GM19452 (cell line): ENCODE measurements at regions not wholly inside any gene's neighbourhood (a gene's known extent, or its start where the extent isn't known, plus 50 kb on each side); places are given as distances from the start of the nearest gene placed in this dataset.
"Not testable (repeated sequence)": the region's sequence is repeated elsewhere in the genome, so short reads cannot be mapped to it uniquely, and the experiment has no call there.

Experiments
- ATAC-seq: cut with Tn5 transposase; IDR thresholded peaks from one replicate; pipeline ENCODE4 v1.9.1; 2021; ENCODE audit not compliant: unreplicated experiment

DNA sequence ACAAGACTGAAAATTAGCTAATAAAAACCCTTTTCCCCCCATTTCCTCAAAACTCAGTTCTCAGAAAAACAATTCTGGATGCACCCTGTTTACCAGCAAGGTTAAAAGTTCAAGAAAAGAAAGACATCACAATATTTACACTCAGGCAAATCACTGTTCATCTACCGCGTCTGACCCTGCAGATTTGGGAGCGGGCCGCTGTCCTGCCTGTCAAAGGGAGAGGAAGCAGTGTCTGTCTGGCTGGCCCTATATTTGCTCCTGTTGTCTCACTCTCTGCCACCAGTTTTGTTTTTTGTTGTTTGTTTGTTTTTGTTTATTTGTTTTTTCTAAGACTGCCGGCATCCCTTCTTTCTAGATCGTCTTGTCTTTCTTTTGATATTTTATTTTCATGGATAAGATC lies 299.4 kb downstream of the BCL2L11 start:
- ATAC-seq, result not testable (repeated sequence)

DNA sequence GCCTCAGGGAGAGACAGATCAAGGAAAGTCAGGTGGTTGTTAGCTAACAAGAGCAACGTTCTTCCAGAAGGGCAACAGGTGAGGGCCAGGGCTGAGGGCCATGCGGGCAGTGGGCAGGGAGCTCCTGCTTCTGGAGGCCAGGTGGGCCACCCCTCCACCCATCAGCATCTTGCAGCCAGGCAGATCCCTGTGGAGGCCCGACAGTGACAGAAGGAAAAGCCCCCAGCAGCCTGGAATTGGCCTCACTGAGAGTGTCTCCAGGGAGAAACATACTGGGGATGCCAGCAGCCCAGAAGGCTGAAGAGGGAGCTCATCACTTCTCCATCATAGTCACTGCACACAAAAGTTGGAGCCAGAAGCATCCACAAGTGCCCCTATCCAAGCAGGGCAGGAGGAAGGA lies 300.1 kb downstream of the BCL2L11 start:
- not testable (repeated sequence) for ATAC-seq

DNA sequence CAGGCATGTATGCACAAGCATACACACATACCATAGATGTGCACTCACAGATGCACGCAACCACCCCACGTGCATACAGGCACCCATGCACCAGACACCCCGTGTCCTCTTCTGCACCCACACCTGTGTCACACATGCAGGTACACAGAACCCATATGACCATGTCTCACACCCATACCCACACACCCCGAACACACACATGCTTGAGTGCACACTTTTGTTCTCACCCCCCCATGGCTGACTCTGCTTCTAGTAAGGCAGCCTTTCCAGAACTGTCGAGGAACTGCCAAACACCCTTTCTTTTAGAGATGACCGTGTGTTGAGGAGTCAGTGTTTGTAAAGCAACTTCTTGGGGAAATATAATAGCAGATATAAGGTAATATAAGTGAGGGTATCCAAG lies 301.2 kb downstream of the BCL2L11 start:
- not testable (repeated sequence) for ATAC-seq

DNA sequence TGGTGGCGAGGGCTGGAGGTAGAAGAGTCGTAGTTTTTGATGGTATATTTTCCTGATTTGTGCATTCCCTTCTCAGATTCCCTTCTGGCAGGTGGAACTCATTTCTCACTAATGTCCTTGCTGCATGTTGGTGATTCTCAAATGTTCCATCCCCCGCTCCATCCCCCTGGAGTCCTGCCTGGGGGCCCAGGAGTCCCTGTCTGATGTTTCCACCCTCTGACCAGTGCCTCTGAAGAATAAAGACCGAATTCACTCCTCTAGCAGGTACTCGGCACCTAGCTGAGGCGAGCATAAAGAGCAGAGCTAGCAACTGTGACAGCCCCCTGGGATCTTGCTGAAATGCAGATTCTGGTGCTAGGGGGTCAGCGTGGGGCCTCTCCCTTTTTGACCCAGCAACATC lies 301.8 kb downstream of the BCL2L11 start:
- ATAC-seq, result not testable (repeated sequence)

DNA sequence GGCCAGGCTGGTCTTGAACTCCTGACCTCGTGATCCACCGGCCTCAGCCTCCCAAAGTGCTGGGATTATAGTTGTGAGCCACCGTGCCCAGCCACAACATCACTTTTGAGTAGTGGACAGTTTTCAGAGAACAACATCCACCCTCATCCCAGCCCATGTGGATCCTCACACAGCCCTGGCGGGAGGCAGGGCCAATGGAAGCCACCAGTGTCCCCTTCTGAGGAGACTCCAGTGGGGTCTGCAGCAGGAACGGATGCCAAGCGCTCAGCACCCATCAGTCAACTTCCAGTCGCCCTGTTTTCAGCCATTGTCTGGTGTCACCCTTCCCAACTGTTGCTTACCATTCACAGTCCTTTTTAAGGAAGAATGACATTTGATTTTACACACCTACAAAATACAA lies 302.5 kb downstream of the BCL2L11 start:
- ATAC-seq, result not testable (repeated sequence)

DNA sequence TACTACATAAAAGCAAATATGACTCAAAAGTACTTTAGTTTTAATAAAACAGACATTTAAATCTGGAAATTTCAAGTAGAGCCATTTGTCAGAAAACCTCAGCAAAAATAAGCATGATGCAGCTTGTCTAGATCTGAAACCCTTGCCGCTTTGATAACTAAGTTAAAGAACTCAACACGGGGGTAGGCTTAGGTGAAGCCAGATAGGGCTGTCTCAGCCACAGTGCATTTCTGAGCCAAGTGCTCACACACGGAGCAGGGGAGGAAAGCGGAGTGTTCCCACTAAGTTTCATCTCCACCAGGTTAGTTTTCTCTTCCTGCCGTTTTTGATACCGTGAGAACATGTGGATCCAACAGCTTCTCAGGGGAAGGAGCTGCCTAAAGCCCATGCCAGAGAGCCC lies 303.5 kb downstream of the BCL2L11 start:
- ATAC-seq, result not testable (repeated sequence)

DNA sequence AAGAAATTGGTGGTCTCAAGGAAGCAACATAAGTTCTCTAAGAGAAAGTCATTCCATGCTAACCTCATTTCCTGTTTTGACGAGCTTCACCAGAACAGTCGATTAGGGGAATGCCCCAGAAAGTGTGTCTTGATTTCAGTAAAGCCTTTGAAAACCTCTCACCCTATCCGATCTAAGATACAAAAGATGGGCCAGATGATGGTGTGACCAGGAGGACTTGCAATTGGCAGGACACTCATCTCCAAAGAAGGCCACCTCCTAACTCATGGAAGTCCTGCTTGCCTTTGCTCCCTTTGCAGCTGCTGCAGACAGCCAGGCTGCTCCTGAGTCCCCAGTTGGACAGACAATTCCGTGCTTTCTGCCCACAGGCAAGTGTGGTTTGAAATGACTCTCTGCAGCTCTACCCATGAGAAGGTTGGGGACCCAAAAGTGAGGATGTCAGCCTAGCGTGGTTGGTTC lies 304.2 kb downstream of the BCL2L11 start:
- ATAC-seq, result peak; percentile 56

DNA sequence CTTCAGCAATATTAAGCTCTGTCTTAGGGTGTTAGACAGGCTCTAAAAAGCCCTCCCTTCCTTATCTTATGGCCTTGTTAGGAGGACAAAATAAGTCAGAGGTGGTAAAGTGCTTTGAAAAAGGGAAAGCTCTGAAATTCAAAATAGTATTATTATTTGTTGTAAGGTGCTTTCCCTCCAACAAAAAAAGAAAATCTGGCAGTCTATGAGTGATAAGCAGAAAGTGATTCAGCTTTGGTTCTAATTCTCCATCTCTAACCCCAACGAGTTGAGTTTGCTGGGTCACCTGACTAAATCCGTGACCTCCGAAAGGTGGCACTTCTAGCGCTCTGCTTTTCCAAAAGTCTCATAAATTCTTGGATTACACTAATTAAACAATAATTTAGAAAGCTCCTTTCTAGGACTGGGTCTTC lies 305.1 kb downstream of the BCL2L11 start:
- not testable (repeated sequence) for ATAC-seq

DNA sequence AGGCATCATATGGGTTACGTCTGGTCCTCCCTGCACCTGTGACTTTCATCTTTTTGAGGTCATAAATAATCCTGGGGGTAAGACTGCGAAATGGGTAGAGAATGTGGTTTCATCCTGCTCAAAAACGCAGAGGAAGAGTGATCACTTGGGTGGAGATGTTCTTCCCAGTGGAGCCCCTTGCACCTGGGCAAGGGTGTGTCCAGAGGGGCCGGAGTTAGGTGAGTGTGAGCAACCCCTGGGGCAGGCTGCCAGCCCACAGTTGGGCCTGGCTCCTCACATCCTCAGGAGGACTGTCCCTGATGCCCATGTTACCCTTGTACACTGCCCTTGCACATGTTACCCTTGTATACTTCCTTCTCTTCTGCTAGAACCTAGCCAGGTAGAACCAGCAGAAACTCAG lies 306.6 kb downstream of the BCL2L11 start:
- not testable (repeated sequence) for ATAC-seq

DNA sequence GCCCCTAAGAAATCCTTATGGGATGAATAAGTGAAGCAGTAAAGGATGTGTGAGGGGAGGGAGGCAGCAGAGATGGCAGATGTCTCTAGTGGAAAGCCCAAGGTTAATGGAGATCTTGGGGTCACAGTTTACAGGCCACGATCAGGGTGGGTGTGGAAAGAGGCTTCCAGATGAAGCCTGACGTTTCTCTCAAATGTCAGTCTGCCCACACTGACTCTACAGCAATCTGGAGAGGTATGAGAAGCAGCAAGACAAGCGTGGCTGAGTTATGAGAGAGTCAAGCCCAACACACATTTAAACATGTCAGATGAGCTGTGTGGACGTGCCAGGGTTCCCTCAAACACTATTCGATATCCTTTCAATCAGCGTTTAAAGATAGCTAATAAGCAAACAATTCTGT lies 308.2 kb downstream of the BCL2L11 start:
- not testable (repeated sequence) for ATAC-seq

DNA sequence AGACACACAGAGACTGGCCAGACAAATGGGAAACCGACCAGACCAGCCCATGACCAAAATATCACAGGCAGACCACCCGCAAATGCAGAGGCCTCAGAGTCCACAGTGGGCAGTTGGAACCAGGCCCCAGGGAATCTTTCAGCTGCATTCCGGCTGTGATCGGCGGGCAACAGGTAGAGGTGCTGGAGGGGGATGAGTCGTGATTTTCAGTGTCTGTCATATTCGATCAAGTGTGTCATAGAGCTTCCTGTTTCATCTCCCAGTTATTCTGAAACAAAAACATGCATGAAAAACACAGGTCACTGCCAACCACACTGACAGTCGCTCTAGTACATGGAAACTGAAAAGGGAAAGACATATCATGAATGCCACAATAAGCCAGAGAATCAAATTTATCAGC lies 308.6 kb downstream of the BCL2L11 start:
- not testable (repeated sequence) for ATAC-seq

DNA sequence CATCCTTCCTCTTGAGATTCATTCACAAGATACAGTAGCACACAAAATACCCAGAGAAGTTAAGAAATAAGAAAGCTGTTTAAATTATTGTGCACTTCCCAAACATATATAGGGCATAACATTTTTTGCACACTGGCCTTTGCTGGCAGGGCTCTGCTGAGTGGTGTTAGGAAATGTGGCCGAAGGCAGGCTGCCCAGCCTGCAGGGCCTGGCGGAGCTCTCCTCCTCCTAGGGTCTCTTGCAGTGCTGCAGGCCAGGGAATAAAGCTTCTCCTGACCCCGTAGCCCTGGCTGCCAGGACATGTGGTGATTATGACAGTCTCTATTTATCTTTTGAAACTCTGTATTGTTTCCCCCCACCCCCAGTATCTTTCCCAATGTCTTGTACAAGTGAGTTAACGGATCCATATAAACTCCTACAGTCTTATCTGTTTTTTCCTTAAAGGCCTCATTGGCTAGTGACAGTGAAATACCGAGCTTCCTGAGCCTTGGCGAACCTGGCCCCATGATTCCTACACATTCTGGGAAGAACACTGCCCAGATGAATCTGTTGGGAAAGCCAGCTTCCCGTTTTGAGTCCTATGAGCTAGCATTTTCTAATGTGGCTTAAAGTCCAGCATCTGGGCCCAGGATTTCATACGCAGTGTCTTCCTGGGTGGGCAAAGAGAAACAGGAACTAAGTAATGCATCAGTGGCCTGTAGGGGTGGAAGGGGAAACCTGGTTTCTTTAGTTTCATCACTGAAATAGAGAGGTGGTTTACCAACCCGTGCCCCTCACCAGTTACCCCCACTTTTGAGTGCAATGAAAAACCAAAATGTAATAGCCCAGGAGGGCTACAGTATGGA lies 310.3 kb downstream of the BCL2L11 start:
- ATAC-seq, result not testable (repeated sequence)

DNA sequence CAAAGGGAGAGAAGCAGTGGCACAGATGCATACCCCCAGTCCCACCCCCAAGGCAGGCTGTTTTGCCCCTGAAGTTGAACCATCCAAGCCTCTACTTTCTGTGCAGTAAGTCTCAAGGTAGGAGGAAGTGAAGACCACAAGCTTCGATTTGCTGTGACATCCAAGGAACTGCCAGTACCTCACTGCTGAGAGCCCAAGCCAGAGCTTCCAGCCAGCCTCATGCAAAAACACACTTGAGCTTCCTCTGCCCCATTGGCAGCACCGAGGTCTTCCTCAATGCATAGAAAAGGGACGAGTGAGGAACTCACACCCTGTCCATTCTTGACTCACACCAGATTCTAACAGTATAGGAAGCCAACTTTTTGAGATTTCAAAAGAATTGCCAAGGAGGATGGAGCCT lies 311.7 kb downstream of the BCL2L11 start:
- ATAC-seq, result not testable (repeated sequence)

DNA sequence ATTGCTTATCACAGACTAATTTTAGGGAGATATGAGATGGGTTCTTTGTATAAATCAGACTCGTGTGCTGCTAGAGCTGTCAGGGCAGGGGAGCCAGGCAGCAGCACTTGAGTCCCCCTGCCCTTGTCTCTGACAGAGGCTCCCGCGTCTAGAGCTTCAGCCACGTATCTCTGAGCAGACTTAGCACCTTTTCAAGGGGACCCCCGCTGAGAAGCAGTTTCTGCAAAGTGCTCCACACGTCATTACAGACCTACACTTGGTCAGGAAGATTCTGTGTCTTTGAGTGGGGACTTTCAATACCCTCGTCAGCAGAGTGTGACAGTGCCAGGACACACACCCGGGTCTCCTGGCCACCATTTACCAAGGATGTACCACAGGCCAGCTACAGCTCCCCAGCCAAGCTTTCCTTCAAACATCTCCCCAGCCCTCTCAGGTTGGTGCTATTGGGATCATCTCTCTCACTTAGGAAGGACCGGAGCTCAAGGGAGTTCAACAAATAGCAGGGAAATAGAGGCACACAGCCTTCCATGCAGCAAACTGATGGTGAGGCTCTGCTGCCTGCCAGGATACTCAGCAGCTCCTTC lies 312.3 kb downstream of the BCL2L11 start:
- ATAC-seq, result not testable (repeated sequence)

DNA sequence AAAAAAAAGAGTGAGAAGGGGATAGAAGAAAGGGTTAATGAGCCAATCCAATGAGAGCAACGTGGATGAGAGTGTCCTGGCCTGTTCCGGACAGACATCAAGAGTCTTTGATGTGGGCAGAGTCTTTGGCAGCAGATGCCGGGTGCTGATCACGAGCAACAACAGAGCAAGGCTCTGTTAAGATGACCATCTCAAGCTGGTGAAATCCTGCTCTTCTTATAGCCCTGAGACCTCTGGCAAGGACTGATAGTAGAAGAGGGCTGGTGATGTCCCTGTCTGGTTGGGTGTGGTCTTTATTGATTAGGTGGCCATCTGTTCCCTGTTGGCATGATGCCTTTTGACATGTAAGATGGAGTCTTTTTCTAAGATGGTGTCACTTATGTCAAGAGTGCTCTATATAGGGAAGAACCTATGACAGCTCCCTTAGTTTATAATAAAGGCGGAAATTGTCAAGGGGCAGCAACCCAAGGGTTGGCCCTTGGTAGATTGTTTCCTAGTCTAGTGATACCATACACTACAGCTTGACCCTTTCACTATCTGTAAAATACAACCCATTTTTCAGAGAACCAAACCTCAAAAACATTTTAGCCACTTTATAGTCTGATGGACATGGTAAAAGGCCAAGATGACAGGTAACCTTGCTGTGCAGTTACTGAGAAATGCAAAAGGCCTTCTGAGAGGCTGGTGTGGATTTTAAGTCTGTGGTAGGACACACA lies 313.3 kb downstream of the BCL2L11 start:
- not testable (repeated sequence) for ATAC-seq

DNA sequence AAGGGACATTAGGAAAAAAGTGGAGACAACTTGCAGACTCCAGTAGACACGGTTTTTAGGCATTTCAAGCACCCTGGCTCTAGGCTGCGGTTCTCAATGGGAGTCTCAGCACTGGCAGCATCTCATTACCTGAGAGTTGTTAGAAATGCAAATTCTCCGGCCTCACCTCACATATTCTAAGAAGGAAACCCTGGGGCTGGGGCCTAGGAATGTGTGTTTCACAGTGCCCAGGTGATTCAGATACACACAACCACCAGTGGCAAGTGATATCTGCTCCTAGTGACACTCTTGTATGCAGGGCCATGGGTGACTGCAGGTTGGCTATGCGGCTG lies 313.9 kb downstream of the BCL2L11 start:
- ATAC-seq, result not testable (repeated sequence)

DNA sequence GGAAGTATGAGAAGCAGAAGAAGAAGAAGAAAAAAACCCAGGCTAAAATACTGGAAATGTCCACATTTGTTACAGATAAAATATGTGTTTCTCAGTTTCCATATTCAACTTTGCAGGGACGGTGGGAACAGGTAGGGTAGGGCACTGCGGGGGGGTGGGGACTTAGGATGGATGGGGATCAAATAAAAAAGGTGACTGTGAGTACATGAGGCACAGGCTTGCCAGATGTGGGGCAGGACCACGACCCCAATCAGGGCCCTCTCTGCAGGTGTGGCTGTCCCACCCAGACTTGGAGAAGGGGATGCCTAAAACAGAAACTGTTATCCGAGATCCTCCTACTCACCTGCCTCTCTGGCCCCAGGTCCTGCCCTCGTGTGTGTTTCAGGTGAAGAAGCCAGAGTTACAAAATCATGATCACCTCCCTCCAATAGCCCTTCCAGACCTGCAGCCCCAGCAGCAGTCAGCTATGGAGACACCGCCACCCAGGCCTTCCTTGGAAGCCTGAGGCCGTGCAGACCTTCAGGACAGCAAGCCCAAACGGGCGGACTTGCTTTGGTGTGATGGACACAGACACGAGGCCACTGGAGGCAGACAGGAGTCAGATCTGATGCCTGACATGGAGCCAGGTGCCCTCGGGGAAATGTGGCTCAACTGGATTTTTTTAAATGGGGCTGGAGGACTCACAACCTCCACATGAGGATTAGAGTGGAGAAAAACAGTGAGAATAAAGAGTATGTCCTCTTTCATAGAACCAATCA lies 315.0 kb downstream of the BCL2L11 start:
- not testable (repeated sequence) for ATAC-seq

DNA sequence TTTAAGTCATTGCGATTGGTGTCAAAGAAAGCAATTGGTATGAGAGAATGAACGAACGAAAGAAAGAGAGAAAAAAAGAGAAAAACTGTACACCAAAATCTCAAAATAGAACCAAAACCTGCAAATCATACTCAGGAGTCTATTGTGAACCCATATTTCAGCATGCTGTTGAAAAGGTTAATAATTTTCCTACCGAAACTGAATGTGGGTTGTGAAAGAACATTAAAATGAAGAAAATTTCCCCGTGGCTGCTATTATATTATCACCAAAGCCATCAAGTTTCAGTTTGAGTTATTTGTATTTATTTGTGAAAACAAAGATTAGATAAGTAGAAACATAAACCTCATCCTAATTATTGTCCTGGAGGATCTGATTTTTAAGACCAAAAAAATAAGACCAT lies 315.7 kb downstream of the BCL2L11 start:
- peak; percentile 44 for ATAC-seq

DNA sequence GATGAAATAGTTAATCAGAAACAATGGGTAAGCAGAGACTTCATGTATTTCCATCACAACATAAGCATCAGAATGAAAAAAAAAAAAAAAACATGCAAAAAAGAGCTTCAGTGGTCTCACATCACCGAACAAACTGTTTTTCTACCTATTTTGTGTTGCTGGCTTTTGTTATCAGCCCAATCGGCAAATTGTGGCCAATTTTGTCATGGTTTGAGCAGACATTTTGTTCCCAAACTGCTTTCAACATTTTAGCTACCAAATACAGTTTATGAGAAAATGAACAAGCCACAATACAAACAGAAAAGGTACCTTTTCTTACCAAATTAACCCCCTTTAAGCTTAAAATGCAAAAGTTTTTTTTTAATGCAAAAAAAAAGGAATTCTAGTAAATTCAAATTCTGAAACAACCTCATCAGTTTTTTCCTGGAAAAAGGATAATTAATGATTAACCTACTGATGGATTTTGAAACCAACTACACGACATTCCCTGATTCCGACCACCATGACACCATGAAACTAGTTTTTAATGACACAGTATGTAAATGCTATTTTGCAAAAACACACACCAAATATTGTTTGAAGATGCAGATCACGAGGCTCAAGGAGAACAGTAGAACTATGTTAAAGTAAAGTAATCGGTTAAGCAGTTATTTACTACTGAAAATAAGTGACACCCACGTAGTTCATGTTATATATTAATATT lies 316.7 kb downstream of the BCL2L11 start:
- ATAC-seq, result not testable (repeated sequence)

DNA sequence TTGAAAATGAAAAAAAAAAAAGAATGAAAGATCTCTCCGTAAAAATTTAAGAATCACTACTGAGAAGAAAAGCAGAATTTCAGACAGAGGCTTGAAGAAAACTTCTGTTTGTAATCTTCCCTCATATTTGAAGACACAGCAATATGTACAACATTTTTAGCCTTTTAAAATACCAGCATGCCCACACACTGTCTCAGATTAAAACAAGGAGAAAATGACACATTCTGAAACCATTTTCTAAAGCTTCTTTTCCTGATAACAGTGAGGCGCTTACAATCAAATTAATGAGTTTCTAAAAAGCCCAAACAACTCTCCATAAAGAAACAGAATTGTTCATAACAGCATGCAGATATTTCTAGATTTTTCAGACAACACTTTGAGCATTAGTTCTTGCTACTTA lies 317.4 kb downstream of the BCL2L11 start:
- ATAC-seq, result not testable (repeated sequence)
